ENCODE measurements at regions not wholly inside any gene's neighbourhood (a gene's known extent, or its start where the extent isn't known, plus 50 kb on each side); places are given as distances from the start of the nearest gene placed in this dataset.

DNA sequence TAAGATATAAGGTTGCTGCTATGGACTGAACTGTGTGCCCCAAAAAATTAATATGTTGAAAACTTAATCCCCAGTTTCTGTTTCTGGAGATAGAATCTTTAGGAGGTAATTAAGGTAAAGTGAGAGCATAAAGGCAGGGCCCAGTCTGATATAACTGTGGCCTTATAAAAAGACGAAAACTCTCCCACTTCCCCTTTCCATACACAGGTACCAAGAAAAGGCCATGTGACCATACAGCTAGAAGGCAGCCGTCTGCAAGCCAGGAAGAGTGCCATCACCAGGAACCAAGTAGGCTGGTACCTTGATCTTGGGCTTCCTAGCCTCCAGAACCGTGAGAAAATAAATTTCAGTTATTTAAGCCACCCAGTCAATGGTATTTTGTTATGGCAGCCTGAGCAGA, 550.3 kb downstream of the SMARCA1 start:
- TF ChIP-seq, protein P1, sequence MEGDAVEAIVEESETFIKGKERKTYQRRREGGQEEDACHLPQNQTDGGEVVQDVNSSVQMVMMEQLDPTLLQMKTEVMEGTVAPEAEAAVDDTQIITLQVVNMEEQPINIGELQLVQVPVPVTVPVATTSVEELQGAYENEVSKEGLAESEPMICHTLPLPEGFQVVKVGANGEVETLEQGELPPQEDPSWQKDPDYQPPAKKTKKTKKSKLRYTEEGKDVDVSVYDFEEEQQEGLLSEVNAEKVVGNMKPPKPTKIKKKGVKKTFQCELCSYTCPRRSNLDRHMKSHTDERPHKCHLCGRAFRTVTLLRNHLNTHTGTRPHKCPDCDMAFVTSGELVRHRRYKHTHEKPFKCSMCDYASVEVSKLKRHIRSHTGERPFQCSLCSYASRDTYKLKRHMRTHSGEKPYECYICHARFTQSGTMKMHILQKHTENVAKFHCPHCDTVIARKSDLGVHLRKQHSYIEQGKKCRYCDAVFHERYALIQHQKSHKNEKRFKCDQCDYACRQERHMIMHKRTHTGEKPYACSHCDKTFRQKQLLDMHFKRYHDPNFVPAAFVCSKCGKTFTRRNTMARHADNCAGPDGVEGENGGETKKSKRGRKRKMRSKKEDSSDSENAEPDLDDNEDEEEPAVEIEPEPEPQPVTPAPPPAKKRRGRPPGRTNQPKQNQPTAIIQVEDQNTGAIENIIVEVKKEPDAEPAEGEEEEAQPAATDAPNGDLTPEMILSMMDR (IDR thresholded peaks at IDR 0.05), result no peak
- no peak for TF ChIP-seq POLR2A (IDR thresholded peaks at IDR 0.05)

Data from heart left ventricle (tissue), 13 donors.